Smooth muscle cell (in vitro differentiated cells): ENCODE measurements at regions not wholly inside any gene's neighbourhood (a gene's known extent, or its start where the extent isn't known, plus 50 kb on each side); places are given as distances from the start of the nearest gene placed in this dataset.

Source experiments
- DNase-seq: peaks from one replicate; lab custom pipeline; 2025; ENCODE audit not compliant: unreplicated experiment; lab: John Stamatoyannopoulos, UW
- H2AFZ ChIP-seq: fragments of 200-600 bp; sonication (generic); 2 replicates; pipeline ENCODE4 v1.6.0; 2016; ENCODE audit warnings: antibody characterized with exemption, low read depth, mild to moderate bottlenecking
- H3F3A ChIP-seq: fragments of 200-600 bp; sonication (generic); 2 replicates; pipeline ENCODE4 v1.6.0; 2017; ENCODE audit warnings: antibody characterized with exemption, low read depth
- H3K27ac ChIP-seq: fragments of 200-600 bp; sonication (generic); 2 replicates; pipeline ENCODE4 v1.5.1; 2016; ENCODE audit warnings: low read depth, mild to moderate bottlenecking
- H3K27me3 ChIP-seq: fragments of 200-600 bp; sonication (generic); 2 replicates; pipeline ENCODE4 v1.6.1; 2016; ENCODE audit warnings: low read depth, mild to moderate bottlenecking
- H3K36me3 ChIP-seq: fragments of 200-600 bp; sonication (generic); 2 replicates; pipeline ENCODE4 v1.5.1; 2016; ENCODE audit warnings: low read depth
- H3K4me1 ChIP-seq: fragments of 200-600 bp; sonication (generic); 2 replicates; pipeline ENCODE4 v1.5.1; 2016; ENCODE audit warnings: low read depth
- H3K4me2 ChIP-seq: fragments of 200-600 bp; sonication (generic); 2 replicates; pipeline ENCODE4 v1.6.0; 2016; ENCODE audit warnings: mild to moderate bottlenecking
- H3K4me3 ChIP-seq: fragments of 200-600 bp; sonication (generic); 2 replicates; pipeline ENCODE4 v1.5.1; 2016; ENCODE audit warnings: mild to moderate bottlenecking
- H3K79me2 ChIP-seq: fragments of 200-600 bp; sonication (generic); 2 replicates; pipeline ENCODE4 v1.6.0; 2016; ENCODE audit warnings: low read depth, mild to moderate bottlenecking
- H3K9ac ChIP-seq: fragments of 200-600 bp; sonication (generic); 2 replicates; pipeline ENCODE4 v1.6.0; 2016; ENCODE audit warnings: low read depth
- H3K9me3 ChIP-seq: fragments of 200-600 bp; sonication (generic); replicated peaks from 2 replicates; pipeline ENCODE4 v1.5.1; 2016; ENCODE audit warnings: low read depth
- H4K20me1 ChIP-seq: fragments of 200-600 bp; sonication (generic); 2 replicates; pipeline ENCODE4 v1.6.0; 2016; ENCODE audit warnings: low read depth
- CTCF ChIP-seq: fragments of 200-600 bp; sonication (generic); IDR thresholded peaks from 2 replicates; pipeline ENCODE4 v1.5.1; 2017; ENCODE audit warnings: borderline replicate concordance, mild to moderate bottlenecking, antibody characterized with exemption; ENCODE audit not compliant: insufficient read depth, poor library complexity, severe bottlenecking
- WGBS: methylation state at CpG from one replicate; pipeline ENCODE4 v1.1.7; 2016; ENCODE audit warnings: low lambda C conversion rate; 5-methylcytosine and 5-hydroxymethylcytosine counted together

- no peak for TF ChIP-seq CTCF
- Histone ChIP-seq H3K9ac (no peak overlapping the region), H3K9me3 (no peaks in the 10 kb centered on the region), H2AFZ (no peak overlapping the region), H4K20me1 (no peaks in the 10 kb centered on the region), H3K4me1 (no peaks in the 10 kb centered on the region), H3K4me2 (no peak overlapping the region), H3K27me3 (no peaks in the 10 kb centered on the region), H3K4me3 (no peak overlapping the region), H3K79me2 (no peaks in the 10 kb centered on the region), H3F3A (no peaks in the 10 kb centered on the region), H3K36me3 (no peaks in the 10 kb centered on the region), H3K27ac (no peak overlapping the region)
- WGBS: 56% methylated on average over 4 of the region's 5 CpGs
- no peak for DNase-seq
These were observed 731.9 kb upstream of the FBXO33 start for GRCh38 chr14:40164083-40164482.

- Histone ChIP-seq H2AFZ (no peak overlapping the region), H3K4me1 (no peaks in the 10 kb centered on the region), H3K9me3 (no peaks in the 10 kb centered on the region), H3K27me3 (no peaks in the 10 kb centered on the region), H3K36me3 (no peaks in the 10 kb centered on the region), H3K4me2 (no peak overlapping the region), H3F3A (no peaks in the 10 kb centered on the region), H3K79me2 (no peaks in the 10 kb centered on the region), H4K20me1 (no peaks in the 10 kb centered on the region), H3K4me3 (no peak overlapping the region), H3K27ac (no peak overlapping the region), H3K9ac (no peak overlapping the region)
- no peak for TF ChIP-seq CTCF
- no peak for DNase-seq
These were observed 707.4 kb upstream of the FBXO33 start for GRCh38 chr14:40139657-40140056.

GRCh38 chr14:40133463-40133862 is 701.2 kb upstream of the FBXO33 start:
- H3K4me1 ChIP-seq: no peaks in the 10 kb centered on the region
- H3K9me3 ChIP-seq: no peaks in the 10 kb centered on the region
- TF ChIP-seq CTCF: no peak

GRCh38 chr14:40129159-40129558 is 696.9 kb upstream of the FBXO33 start:
- no peak for TF ChIP-seq CTCF
- no peak for DNase-seq
- H3K36me3 ChIP-seq: no peaks in the 10 kb centered on the region
- H3K9ac ChIP-seq: no peak overlapping the region
- no peaks in the 10 kb centered on the region for H4K20me1 ChIP-seq
- no peaks in the 10 kb centered on the region for H3K9me3 ChIP-seq
- H3K4me3 ChIP-seq: no peak overlapping the region
- no peaks in the 10 kb centered on the region for H3K79me2 ChIP-seq
- H3K4me2 ChIP-seq: no peak overlapping the region
- no peaks in the 10 kb centered on the region for H3K27me3 ChIP-seq
- H3F3A ChIP-seq: no peaks in the 10 kb centered on the region
- no peaks in the 10 kb centered on the region for H3K4me1 ChIP-seq
- H2AFZ ChIP-seq: no peak overlapping the region
- no peak overlapping the region for H3K27ac ChIP-seq

More at GRCh38 chr14:40133463-40133862, 701.2 kb upstream of the FBXO33 start:
- WGBS: 89% methylated on average over 2 of the region's 2 CpGs
- no peak overlapping the region for H3K9ac ChIP-seq
- no peaks in the 10 kb centered on the region for H3F3A ChIP-seq
- H3K27ac ChIP-seq: no peak overlapping the region
- H3K4me2 ChIP-seq: no peak overlapping the region
- no peak overlapping the region for H3K4me3 ChIP-seq
- no peaks in the 10 kb centered on the region for H3K79me2 ChIP-seq
- H2AFZ ChIP-seq: no peak overlapping the region
- no peaks in the 10 kb centered on the region for H3K27me3 ChIP-seq
- no peaks in the 10 kb centered on the region for H4K20me1 ChIP-seq
- H3K36me3 ChIP-seq: no peaks in the 10 kb centered on the region
- DNase-seq: no peak
